AG04449 (cell line): ENCODE measurements at regions not wholly inside any gene's neighbourhood (a gene's known extent, or its start where the extent isn't known, plus 50 kb on each side); places are given as distances from the start of the nearest gene placed in this dataset.
A peak's percentile ranks its signal among the peaks of the same experiment; 100 is the strongest.

Source experiments
- CTCF ChIA-PET: fragments of 350-600 bp; formaldehyde crosslinking; extraction: SDS; loops from one replicate; lab custom pipeline; 2021; ENCODE audit warnings: antibody characterized with exemption; lab: Yijun Ruan, JAX
- POLR2A ChIA-PET: fragments of 400-600, 350-600 bp; formaldehyde crosslinking; extraction: SDS; loops from one replicate; lab custom pipeline; 2020; ENCODE audit warnings: antibody characterized with exemption, inconsistent platforms; lab: Yijun Ruan, JAX
- DNase-seq: peaks from one replicate; pipeline ENCODE4 v3.0.0-alpha.2; 2010; ENCODE audit warnings: low read depth, low spot score
- H3K4me3 ChIP-seq: 2 replicates; pipeline ENCODE4 v1.5.1; 2011; ENCODE audit warnings: low read depth, mild to moderate bottlenecking, control low read depth, low read length
- TF ChIP-seq, protein P1 (sequence below): IDR thresholded peaks from one replicate; pipeline ENCODE4 v1.5.1; 2011; ENCODE audit warnings: mild to moderate bottlenecking, moderate library complexity, low read length, control low read depth, inconsistent platforms; ENCODE audit not compliant: insufficient read depth; ENCODE audit errors: missing control alignments

DNA sequence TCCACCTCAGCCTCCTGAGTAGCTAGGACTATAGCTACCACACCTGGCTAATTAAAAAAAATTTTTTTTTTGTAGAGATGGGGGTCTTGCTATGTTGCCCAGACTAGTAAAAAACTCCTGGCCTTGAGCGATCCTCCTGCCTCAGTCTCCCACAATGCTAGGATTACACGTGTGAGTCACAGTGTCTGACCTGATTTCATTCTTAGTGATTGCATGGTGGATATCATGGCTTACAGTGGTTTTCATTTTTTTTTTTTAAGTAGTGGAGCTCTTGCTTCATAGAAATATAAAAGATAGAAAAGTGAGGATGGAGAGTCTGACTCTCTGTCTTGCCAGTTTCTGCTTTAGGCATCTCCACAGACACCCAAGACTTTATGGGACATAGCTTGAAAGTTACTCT is 83.6 kb downstream of the CDC42EP3 start:
- H3K4me3 ChIP-seq, result no peak overlapping the region
- ChIA-PET CTCF (interaction anchor here (1.0 to 2.8 kb wide), 9 partner anchors 10 to 289 kb away, joined by 3 to 12 read pairs (median 3); no protein-coding TSS in a partner anchor), POLR2A (interaction anchor here (0.6 to 1.0 kb wide), 2 partner anchors 36 to 214 kb away, joined by 3 read pairs; no protein-coding TSS in a partner anchor)
- DNase-seq, result no peak
- TF ChIP-seq, protein P1, sequence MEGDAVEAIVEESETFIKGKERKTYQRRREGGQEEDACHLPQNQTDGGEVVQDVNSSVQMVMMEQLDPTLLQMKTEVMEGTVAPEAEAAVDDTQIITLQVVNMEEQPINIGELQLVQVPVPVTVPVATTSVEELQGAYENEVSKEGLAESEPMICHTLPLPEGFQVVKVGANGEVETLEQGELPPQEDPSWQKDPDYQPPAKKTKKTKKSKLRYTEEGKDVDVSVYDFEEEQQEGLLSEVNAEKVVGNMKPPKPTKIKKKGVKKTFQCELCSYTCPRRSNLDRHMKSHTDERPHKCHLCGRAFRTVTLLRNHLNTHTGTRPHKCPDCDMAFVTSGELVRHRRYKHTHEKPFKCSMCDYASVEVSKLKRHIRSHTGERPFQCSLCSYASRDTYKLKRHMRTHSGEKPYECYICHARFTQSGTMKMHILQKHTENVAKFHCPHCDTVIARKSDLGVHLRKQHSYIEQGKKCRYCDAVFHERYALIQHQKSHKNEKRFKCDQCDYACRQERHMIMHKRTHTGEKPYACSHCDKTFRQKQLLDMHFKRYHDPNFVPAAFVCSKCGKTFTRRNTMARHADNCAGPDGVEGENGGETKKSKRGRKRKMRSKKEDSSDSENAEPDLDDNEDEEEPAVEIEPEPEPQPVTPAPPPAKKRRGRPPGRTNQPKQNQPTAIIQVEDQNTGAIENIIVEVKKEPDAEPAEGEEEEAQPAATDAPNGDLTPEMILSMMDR, result no peak

DNA sequence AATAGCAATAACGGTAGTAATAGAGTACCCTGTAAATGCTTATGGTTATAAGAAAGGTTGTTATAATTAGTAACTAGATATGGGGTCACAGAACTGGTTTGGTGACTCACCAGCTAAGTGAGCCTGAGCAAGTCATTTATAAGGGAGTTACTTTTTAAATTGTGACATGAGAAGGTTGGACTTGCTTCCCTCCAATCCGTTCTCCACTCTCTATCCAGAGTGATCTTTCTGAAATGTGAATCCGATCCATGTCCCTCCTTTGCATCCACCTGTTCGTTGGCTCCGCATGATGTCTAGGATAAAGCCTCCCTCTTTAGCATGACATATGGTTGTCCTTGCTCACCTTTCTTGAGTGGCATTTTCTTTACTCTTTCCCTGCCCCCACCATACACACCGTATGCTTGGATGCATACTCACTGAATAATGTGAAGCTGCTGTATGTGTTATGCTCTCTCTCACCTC is 83.1 kb downstream of the CDC42EP3 start:
- POLR2A ChIA-PET, result interaction anchor here (0.6 to 1.0 kb wide), 2 partner anchors 35 to 214 kb away, joined by 3 read pairs; no protein-coding TSS in a partner anchor
- TF ChIP-seq, protein P1, result no peak
- CTCF ChIA-PET, result interaction anchor here (1.0 to 1.3 kb wide), 5 partner anchors 11 to 192 kb away, joined by 3 to 6 read pairs (median 4); no protein-coding TSS in a partner anchor
- no peak for DNase-seq
- no peak overlapping the region for H3K4me3 ChIP-seq

DNA sequence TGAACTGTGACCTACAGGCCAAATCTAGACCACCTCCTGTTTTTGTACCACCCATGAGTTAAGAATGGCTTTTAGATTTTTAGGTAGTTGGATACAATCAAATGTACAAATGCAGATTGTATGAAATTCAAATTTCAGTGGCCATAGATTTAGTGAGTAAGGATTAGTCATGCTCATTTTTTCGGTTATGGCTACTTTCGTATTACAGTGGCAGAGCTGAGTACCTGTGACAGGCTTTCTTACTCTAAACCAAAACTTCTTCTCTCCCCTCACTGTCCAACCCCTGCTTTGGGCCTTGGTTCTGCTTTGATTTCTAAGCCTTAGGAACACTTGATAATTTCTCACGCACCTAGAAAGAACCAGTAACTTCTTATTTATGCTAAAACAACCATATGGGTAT is 82.1 kb downstream of the CDC42EP3 start:
- no peak overlapping the region for H3K4me3 ChIP-seq
- TF ChIP-seq, protein P1, result no peak
- no peak for DNase-seq
- ChIA-PET POLR2A (interaction anchor here (0.8 to 2.1 kb wide), 4 partner anchors 25 to 130 kb away, joined by 3 to 7 read pairs (median 4); no protein-coding TSS in a partner anchor), CTCF (interaction anchor here (0.9 to 1.9 kb wide), 3 partner anchors 174 to 283 kb away, joined by 3 to 10 read pairs (median 3); no protein-coding TSS in a partner anchor)

DNA sequence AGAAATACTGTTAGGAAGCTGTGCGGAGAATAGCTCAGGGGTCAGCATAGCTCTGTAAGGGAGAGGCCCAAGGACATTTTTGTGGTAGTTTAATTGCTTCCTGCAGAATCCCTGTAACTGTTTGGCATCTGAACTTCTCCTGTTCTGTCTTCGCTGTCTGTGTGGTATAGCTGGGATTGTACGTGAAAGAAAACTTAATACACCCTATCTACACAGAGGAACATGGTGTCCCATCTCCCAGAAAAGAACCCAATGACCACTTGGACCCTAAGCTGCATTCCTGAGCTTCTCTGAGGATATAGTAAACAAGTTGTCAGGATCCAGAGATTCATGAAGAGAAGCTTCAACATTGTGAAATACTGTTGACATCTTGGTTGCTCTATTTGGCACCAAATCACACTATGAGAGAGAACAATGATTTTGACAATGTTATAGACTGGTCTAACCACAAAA is 81.3 kb downstream of the CDC42EP3 start:
- POLR2A ChIA-PET, result interaction anchor here (0.6 to 2.1 kb wide), 7 partner anchors 24 to 243 kb away, joined by 3 to 7 read pairs (median 3); no protein-coding TSS in a partner anchor
- TF ChIP-seq, protein P1, result no peak
- H3K4me3 ChIP-seq, result no peak overlapping the region
- CTCF ChIA-PET, result interaction anchor here (0.9 to 1.9 kb wide), 4 partner anchors 17 to 282 kb away, joined by 3 to 10 read pairs (median 3); no protein-coding TSS in a partner anchor
- DNase-seq, result peak; percentile 69
